ENCODE measurements at regions not wholly inside any gene's neighbourhood (a gene's known extent, or its start where the extent isn't known, plus 50 kb on each side); places are given as distances from the start of the nearest gene placed in this dataset.
"Not testable (repeated sequence)": the region's sequence is repeated elsewhere in the genome, so short reads cannot be mapped to it uniquely, and the experiment has no call there.

DNA sequence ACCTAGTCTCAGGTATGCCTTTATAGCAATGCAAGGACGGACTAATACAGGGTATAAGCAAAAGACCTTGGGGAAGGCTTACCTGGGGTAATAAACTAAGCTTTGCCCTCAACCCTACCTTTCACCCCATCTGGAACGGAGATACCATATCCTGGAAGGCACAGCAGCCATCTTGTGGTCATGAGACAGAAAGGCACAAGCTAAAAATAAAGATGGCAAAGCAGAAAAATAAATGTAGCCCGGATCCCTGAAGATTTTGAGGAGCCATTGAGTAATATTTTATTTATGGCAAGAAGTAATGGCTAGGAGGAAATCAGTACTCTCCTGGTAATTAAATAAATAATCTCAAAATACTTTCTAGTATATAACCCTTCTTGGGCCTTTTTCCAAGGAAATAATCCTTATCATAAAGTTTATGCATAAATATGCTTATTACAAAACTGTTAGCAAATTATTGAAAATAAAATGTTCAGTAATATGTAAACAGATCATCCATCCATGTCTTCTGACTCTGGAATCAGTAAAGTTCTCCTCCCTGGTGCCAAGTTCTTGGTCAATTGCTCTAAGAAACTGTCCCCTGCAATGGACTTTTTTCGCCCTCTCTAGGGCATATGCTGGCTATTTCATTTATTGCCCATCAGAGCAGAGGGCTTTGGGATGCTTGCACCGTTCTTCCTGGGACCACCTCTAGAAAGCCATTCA lies 198.7 kb downstream of the SPP2 start:
- intact Hi-C loops (cut with DNase I; ENCODE audit: low total_unique reads) = no loop called here
- no peak for TF ChIP-seq POLR2A (IDR thresholded peaks at IDR 0.05)
- TF ChIP-seq, protein P1, sequence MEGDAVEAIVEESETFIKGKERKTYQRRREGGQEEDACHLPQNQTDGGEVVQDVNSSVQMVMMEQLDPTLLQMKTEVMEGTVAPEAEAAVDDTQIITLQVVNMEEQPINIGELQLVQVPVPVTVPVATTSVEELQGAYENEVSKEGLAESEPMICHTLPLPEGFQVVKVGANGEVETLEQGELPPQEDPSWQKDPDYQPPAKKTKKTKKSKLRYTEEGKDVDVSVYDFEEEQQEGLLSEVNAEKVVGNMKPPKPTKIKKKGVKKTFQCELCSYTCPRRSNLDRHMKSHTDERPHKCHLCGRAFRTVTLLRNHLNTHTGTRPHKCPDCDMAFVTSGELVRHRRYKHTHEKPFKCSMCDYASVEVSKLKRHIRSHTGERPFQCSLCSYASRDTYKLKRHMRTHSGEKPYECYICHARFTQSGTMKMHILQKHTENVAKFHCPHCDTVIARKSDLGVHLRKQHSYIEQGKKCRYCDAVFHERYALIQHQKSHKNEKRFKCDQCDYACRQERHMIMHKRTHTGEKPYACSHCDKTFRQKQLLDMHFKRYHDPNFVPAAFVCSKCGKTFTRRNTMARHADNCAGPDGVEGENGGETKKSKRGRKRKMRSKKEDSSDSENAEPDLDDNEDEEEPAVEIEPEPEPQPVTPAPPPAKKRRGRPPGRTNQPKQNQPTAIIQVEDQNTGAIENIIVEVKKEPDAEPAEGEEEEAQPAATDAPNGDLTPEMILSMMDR (IDR thresholded peaks at IDR 0.05) = no peak
- 76 to 78% methylated on average over 5 of the region's 5 CpGs for WGBS, 2 donors
- no peak for DNase-seq (ENCODE audit: low spot score in 2 of 2)
- no peak overlapping the region for H3K4me3 ChIP-seq (ENCODE audit: low read depth, poor library complexity, severe bottlenecking)

DNA sequence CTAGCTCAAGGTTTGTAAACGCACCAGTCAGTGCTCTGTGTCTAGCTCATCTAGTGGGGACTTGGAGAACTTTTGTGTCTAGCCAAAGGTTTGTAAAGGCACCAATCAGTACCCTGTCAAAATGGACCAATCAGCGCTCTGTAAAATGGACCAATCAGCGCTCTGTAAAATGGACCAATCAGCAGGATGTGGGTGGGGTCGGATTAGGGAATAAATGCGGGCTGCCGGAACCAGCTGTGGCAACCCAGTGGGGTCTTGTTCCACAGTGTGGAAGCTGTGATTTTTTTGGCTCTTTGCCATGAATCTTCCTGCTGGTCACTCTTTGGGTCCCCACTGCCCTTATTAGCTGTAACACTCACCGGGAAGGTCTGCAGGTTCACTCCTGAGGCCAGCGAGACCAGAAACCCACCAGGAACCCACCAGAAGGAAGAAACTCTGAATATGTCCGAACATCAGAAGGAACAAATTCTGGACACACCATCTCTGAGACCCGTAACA lies 197.8 kb downstream of the SPP2 start:
- 92 to 96% methylated on average over 10 of the region's 10 CpGs for WGBS, 2 donors
- DNase-seq (ENCODE audit: low spot score in 2 of 2); H3K4me3 ChIP-seq (ENCODE audit: low read depth, poor library complexity, severe bottlenecking); intact Hi-C loops (cut with DNase I; ENCODE audit: low total_unique reads): not testable (repeated sequence)

DNA sequence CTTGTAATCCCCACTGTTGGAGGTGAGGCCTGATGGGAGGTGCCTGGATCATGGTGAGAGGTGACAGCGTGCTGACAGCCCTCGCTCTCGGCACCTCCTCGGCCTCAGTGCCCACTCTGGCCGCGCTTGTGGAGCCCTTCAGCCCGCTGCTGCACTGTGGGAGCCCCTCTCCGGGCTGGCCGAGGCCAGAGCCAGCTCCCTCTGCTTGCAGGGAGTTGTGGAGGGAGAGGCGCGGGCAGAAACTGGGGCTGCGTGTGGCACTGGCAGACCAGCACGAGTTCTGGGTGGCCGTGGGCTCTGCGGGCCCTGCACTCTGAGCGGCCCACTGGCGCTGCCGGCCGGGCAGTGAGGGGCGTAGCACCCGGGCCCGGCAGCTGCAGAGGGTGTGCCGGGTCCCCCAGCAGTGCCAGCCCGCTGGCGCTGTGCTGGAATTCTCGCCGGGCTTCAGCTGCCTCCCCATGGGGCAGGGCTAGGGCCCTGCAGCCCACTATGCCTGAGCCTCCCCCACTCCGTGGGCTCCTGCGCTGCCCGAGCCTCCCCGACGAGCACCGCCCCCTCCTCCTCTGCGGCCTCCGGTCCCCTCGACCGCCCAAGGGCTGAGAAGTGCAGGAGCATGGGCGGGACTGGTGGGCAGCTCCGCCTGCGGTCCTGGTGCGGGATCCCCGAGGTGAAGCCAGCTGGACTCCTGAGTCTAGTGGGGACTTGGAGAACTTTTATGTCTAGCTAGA lies 197.1 kb downstream of the SPP2 start:
- intact Hi-C loops (cut with DNase I; ENCODE audit: low total_unique reads) = no loop called here
- no peak for TF ChIP-seq POLR2A (IDR thresholded peaks at IDR 0.05)
- TF ChIP-seq, protein P1 (IDR thresholded peaks at IDR 0.05) = no peak
- no peak for DNase-seq (ENCODE audit: low spot score in 2 of 2)
- no peak overlapping the region for H3K4me3 ChIP-seq (ENCODE audit: low read depth, poor library complexity, severe bottlenecking)
- 96 to 98% methylated on average over 24 to 39 of the region's 42 CpGs for WGBS, 2 donors

DNA sequence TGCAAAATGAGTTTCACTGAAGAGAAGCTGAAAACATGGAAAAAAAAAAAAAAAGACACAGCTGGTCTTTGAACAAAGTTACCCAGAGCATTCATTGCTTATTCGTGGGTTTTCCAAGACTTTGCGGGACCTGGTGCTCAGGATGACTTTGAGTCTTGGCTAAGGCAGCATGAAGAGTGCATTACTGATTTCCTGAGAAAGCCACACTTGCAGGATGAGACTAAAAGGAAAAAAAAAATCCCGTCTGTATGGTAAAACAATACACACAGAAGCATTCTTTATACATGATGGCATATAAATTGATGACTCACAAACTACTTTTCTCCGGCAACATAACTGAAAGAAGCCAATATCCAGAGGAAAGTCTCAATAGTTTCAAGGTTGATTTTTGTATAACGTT lies 195.4 kb downstream of the SPP2 start:
- no peak for DNase-seq (ENCODE audit: low spot score in 2 of 2)
- TF ChIP-seq, protein P1 (IDR thresholded peaks at IDR 0.05) = no peak
- TF ChIP-seq POLR2A (IDR thresholded peaks at IDR 0.05) = no peak
- H3K4me3 ChIP-seq (ENCODE audit: low read depth, poor library complexity, severe bottlenecking) = no peak overlapping the region
- intact Hi-C loops (cut with DNase I; ENCODE audit: low total_unique reads) = no loop called here
- 37 to 40% methylated on average over 5 of the region's 5 CpGs for WGBS, 2 donors

DNA sequence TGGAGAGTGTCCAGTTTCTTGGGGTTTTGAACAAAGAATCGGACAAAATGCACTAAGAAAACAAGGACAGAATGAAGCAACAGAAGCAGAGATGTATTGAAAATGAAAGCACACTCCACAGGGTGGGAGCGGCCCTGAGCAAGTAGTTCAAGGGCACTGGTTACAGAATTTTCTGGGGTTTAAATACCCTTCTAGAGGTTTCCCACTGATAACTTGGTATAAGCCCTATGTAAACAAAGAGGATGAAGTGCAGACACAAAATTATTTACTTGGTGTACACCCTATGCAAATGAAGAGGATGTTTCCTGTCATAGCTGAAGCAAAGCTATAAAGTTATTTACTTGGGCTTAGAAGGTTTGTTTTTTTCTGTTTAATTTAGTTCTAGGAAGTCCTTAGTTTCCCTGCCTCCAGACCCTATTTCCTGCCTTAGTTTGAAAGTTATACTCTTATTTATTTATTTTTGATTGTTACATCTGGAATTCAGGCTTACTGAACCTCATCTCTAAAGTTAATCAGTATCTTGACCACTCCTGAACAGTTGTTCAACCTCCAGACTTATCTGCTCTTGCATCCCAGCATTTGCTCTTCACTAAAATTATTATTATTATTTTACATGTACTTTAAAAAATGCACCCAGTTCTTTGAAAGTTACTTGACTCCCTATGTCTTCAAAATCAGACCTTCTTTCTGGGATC lies 193.5 kb downstream of the SPP2 start:
- 84 to 85% methylated on average over 2 of the region's 2 CpGs for WGBS, 2 donors
- intact Hi-C loops (cut with DNase I; ENCODE audit: low total_unique reads) = no loop called here
- no peak overlapping the region for H3K4me3 ChIP-seq (ENCODE audit: low read depth, poor library complexity, severe bottlenecking)

More for the DNA sequence above, 193.5 kb downstream of the SPP2 start:
- no peak for TF ChIP-seq POLR2A (IDR thresholded peaks at IDR 0.05)
- TF ChIP-seq, protein P1 (IDR thresholded peaks at IDR 0.05) = no peak
- DNase-seq (ENCODE audit: low spot score in 2 of 2) = no peak

Data from lower leg skin (tissue), 4 donors.